ENCODE measurements at regions not wholly inside any gene's neighbourhood (a gene's known extent, or its start where the extent isn't known, plus 50 kb on each side); places are given as distances from the start of the nearest gene placed in this dataset.
"Not testable (repeated sequence)": the region's sequence is repeated elsewhere in the genome, so short reads cannot be mapped to it uniquely, and the experiment has no call there.

DNA sequence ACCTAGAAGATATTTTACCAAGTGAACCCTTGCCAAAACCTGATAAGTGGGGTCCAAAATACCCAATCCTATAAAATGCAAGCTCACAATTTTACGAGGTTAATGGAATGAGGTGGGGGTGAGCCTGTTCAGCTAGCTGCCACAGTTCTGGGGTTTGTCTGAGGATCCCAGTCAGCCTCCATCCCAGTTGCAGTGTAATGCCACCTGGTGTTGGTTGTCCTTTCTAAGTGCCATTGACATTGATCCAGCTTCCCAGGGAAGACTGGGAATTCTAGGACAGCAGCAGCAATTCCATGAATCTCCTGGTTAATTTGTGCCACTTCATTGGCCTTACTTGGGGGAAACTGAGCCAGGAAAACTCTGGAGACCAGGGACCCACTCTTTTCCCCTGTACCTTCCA lies 298.3 kb downstream of the RWDD3 start:
- Histone ChIP-seq H3K27me3 (no peaks in the 10 kb centered on the region), H3K4me3 (no peak overlapping the region), H3K9me3 (no peaks in the 10 kb centered on the region), H3K36me3 (no peaks in the 10 kb centered on the region)
- no peak for DNase-seq

DNA sequence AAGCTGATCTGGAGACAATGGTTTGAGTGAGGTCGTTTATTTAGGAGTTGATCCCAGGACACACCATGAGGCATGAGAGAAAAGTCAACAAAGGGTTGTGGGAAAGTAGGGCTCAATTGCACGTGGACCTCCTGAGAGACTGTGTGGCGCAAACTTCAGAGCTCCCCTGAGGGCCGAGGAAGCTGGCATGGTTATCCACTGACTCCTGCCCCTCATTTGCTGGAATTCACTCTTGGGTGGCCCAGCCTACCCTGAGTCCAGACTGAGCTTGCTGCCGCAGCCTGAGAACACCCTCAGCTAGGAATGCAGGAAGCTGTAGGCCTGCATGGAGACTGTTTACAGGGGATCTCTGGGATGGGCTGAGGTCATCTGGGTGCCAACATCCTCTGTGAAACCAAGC lies 301.0 kb downstream of the RWDD3 start:
- DNase-seq = no peak
- H3K36me3 ChIP-seq = no peaks in the 10 kb centered on the region
- no peaks in the 10 kb centered on the region for H3K27me3 ChIP-seq
- no peaks in the 10 kb centered on the region for H3K9me3 ChIP-seq
- H3K4me3 ChIP-seq = no peak overlapping the region

DNA sequence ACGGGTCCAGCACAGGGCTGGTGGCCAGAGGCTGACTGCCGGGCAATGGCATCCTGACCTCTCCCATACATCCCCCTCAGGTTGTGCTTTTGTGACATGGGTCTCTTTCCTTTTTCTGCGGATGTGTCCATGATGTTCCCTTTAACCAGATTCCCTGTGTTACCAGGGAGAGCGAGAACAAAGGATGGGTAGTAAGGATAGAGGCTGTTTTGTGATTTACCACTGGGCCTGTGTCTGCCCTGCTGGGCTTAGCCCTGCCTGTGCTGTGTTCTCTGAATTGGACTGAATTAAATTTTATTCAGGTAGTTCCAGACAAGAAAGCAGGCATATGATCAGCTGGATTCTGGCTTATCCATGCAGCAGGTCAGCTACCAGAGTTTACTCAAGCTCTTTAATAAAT lies 301.6 kb downstream of the RWDD3 start:
- DNase-seq = no peak
- no peak overlapping the region for H3K4me3 ChIP-seq
- no peaks in the 10 kb centered on the region for H3K36me3 ChIP-seq
- H3K27me3 ChIP-seq = no peaks in the 10 kb centered on the region
- H3K9me3 ChIP-seq = no peaks in the 10 kb centered on the region

DNA sequence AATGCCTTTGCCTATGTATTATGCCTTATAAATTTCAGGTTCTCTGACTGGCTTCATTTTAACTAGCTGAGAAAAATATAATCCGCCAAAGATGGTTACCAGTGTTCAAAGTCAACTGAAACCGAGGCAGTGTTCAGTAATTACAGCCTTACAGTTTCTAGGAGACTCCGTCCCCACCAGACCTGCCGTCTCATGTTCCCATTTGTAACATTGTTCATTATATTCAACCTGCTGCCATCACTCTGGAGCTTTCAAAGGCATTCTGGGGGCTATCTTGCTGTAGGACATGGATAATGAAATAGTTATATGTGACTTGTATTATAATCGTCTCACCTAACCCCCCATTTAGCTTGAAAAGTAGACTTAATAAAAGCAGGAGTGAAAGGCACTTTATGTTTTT lies 302.5 kb downstream of the RWDD3 start:
- no peaks in the 10 kb centered on the region for H3K9me3 ChIP-seq
- no peak for DNase-seq

DNA sequence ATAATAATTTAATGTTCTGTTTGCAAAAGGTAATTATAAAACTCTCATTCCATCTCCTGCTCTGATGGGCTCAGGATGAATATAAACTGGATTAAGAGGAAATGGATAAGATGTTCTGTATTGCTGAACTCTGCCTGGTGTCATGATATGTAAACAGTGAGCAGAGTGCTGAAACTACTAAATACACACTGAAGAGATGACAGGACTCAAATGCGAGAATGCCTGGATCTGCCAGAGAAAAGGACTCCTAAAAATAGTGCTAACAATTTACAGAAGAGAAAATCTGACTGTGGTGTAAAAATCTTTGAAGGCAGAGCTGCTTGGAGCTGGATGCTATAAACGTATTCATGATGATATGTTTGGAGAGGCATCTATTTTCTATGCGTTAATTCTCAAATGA lies 303.2 kb downstream of the RWDD3 start:
- Histone ChIP-seq H3K27me3 (no peaks in the 10 kb centered on the region), H3K36me3 (no peaks in the 10 kb centered on the region), H3K9me3 (no peaks in the 10 kb centered on the region), H3K4me3 (no peak overlapping the region)
- no peak for DNase-seq

More for the DNA sequence above, 302.5 kb downstream of the RWDD3 start:
- H3K4me3 ChIP-seq = no peak overlapping the region
- H3K27me3 ChIP-seq = no peaks in the 10 kb centered on the region
- no peaks in the 10 kb centered on the region for H3K36me3 ChIP-seq

DNA sequence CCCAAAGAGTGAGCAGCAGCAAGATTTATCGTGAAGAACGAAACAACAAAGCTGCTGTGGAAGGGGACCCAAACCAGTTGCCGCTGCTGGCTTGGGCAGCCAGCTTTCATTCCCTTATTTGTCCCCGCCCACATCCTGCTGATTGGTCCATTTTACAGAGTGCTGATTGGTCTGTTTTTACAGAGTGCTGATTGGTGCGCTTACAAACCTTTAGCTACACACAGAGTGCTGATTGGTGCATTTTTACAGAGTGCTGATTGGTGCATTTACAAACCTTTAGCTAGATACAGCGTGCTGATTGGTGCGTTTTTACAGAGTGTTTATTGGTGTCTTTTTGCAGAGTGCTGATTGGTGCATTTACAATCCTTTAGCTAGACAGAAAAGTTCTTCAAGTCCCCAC lies 304.2 kb downstream of the RWDD3 start:
- not testable (repeated sequence) for H3K4me3 ChIP-seq, H3K9me3 ChIP-seq, DNase-seq, H3K27me3 ChIP-seq, H3K36me3 ChIP-seq

DNA sequence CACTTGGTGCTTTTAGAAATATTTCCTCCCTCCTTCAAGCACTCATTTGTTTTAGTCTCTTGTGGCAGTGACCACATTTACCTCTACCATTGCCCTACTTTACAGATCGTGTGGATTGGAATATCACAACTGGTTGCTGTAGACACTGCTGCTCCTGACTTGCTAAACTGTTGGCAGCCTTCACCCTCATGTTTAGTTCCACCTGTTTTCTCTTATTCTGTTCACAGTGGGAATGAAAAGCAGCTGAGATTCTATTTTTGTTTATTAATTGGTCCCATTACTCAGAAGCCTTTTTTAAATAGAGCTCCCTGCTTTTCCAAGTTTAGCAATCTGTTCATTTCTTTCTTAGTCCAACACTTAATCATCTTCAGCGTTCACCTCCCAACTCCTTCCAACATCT lies 308.9 kb downstream of the RWDD3 start:
- H3K27me3 ChIP-seq = no peaks in the 10 kb centered on the region
- no peaks in the 10 kb centered on the region for H3K9me3 ChIP-seq
- no peaks in the 10 kb centered on the region for H3K36me3 ChIP-seq
- no peak for DNase-seq
- no peak overlapping the region for H3K4me3 ChIP-seq

DNA sequence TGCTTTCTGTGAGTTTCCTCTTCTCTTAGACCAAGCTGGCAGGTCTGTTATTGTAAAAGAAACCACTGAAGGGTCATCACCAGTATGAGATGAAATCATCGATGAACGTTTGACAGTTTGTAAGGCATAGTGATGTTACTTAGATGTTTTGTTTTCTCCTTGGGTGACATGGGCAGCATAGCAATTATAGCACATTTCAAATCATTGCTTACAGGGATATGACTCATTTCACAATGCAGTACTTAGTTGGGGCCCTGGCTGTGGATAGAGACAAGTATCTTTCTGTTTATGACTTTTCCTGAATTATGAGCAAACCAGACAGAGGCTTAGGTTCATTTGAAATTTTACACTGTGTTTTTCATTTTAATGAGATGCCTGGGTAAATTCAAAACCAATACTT lies 313.0 kb downstream of the RWDD3 start:
- no peaks in the 10 kb centered on the region for H3K9me3 ChIP-seq
- H3K4me3 ChIP-seq = no peak overlapping the region
- DNase-seq = no peak
- no peaks in the 10 kb centered on the region for H3K27me3 ChIP-seq
- no peaks in the 10 kb centered on the region for H3K36me3 ChIP-seq

DNA sequence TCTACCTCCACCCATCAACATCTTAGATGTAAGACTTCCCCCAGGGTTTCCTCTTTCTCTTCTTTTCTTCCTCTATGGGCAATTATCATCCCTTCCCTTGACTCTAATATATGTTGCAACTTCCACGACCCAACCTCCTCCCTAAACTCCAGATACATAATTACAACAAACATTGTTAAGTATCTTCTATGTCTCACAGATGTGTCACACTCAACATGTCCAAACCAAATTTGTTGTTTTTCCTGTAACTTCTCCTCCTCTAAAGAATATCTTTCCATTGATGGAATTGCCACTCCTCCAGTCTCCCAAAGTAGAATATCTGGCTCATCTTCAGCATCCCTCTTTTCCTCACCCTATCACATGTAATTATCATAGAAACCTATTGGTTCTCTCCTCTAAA lies 314.2 kb downstream of the RWDD3 start:
- no peaks in the 10 kb centered on the region for H3K36me3 ChIP-seq
- H3K9me3 ChIP-seq = no peaks in the 10 kb centered on the region
- no peak overlapping the region for H3K4me3 ChIP-seq
- no peak for DNase-seq
- no peaks in the 10 kb centered on the region for H3K27me3 ChIP-seq

DNA sequence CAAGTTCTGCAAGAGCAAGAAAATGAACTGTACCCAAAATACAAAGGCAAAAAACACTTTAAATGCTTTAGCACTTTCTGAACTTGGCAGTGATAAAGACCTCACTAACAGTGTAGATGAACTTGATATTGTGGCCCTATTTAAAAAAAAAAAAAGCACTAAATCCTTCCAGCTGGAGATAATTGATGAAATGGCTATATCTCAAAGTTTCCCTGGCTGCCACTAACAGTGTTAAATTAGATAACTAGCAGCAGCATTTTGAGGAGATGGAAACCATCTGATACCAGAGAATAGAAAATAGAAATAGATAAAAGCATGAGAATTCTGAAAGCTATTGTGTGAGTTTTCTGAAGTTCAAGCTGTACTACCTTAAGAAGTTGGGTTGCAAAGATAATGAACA lies 317.2 kb downstream of the RWDD3 start:
- Histone ChIP-seq H3K9me3 (no peaks in the 10 kb centered on the region), H3K4me3 (no peak overlapping the region), H3K27me3 (no peaks in the 10 kb centered on the region; the same call in 1 of the 2 replicates), H3K36me3 (no peaks in the 10 kb centered on the region)
- DNase-seq = no peak

DNA sequence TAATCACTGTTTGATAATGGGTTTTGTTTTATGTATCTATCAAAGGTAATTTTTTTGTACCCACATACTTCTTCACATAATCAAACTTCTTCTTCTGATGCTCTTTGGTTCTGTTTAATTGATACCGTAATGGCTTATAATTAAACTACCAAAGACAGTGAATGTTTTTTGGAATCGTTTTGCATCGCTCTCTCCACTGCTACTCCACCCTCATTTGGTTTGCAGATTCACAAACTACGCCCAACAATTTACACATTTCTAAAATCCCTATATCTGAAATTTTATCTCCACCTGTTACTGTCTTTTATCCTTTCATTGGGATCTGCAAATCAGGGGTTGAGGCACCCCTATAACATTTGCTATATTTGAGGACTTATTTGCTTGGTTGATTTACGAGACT lies 319.6 kb downstream of the RWDD3 start:
- no peak for DNase-seq
- Histone ChIP-seq H3K27me3 (no peaks in the 10 kb centered on the region; the same call in 1 of the 2 replicates), H3K36me3 (no peaks in the 10 kb centered on the region), H3K9me3 (no peaks in the 10 kb centered on the region), H3K4me3 (no peak overlapping the region)

DNA sequence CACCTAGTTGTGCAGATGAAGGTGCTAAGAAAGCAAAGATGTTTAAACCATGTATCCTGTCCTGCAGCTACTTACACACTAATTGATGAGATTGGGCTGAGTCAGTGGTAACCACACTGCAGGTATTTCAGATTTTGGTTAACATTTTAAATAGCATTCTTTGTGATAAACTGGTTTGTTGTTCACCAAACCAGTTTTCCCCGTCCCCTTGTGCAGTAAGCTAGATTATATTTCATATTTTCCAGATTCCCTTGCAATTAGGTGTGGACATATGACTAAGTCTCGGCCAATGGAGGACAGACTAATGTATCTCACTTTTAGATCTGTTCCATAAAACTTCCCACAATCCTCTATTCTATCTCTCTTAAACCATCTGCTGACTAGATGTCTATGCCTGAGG lies 320.4 kb downstream of the RWDD3 start:
- H3K9me3 ChIP-seq = no peaks in the 10 kb centered on the region
- H3K27me3 ChIP-seq = no peaks in the 10 kb centered on the region; the same call in 1 of the 2 replicates
- H3K36me3 ChIP-seq = no peaks in the 10 kb centered on the region
- DNase-seq = no peak
- no peak overlapping the region for H3K4me3 ChIP-seq

DNA sequence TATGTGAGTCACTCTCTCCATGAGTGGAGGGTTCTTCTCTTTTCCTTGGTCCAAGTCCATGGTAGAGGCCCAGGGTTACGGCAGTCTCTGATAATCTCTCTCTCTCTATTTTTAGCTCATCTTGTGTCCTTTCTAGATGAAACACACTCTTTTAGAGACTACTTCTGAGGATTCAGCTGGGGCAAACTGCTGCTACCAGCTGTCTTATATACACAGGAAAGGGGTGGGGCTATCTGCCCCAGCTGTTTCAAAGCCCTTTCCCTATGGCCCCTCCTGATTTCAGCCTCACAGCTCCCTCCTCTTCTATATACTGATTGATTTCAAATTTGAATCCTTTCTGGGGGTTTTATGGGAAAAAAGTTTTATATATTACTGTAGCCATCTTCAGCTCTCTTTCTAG lies 324.8 kb downstream of the RWDD3 start:
- no peaks in the 10 kb centered on the region for H3K9me3 ChIP-seq
- no peak overlapping the region for H3K4me3 ChIP-seq
- H3K36me3 ChIP-seq = no peaks in the 10 kb centered on the region
- no peak for DNase-seq
- H3K27me3 ChIP-seq = no peaks in the 10 kb centered on the region; the same call in 1 of the 2 replicates

DNA sequence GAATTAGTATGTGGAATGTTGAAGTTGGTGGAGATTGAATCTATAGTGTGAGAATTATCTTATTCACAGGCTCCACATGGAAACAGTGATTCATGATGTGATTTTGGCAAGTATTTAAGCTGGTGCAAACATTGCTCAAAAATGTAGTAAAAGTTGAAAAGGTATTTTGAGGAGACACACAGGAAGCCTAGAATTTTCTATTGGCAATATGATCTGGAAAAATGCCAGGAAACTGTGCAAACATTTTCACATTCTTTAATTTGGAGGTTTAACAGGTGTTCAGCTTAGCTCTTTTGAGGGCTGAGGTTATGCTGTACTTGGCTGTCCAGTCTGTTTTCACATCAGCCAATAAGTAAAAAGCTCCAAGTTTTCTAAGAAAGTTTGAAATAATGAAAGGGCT lies 327.3 kb downstream of the RWDD3 start:
- DNase-seq = no peak
- no peaks in the 10 kb centered on the region for H3K36me3 ChIP-seq
- H3K4me3 ChIP-seq = no peak overlapping the region
- no peaks in the 10 kb centered on the region for H3K9me3 ChIP-seq
- no peaks in the 10 kb centered on the region for H3K27me3 ChIP-seq

DNA sequence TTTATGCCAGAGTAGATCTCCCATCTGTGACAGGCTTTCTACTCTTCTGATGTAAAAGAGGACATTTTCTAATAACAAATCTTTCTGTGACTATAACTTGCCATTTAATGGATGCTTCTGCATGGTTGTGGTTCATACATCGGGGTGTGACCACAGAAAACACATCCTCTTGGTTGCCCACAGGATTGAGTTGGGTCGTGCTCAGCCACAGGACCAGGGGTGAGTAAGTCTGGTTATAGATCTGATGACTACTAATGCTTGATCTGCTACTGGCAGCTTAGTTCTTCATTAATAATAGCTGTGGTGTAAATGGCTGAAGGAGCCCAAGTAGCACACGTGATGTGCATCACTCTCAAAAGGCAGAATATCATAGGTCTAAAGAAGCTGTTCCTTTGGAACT lies 328.2 kb downstream of the RWDD3 start:
- DNase-seq = no peak
- H3K36me3 ChIP-seq = no peaks in the 10 kb centered on the region
- no peak overlapping the region for H3K4me3 ChIP-seq
- H3K9me3 ChIP-seq = no peaks in the 10 kb centered on the region
- H3K27me3 ChIP-seq = no peaks in the 10 kb centered on the region

DNA sequence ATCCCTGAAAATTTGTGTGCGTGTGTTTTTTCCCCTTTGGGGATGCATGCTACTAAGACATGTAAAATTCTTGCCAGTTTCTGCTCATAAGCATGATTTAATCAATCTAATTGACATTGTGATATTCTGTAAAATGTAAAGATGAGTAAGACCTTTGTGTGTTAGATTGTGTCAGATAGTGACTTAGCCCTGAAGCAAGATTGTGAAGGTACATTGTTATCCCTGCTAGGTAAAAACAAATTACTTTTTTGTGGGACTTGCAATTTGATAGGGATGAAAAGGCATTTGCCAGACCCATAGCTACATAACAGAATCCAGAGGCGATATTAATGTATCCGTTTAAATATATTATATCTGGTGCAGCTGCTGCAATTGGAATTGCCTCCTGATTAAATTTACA lies 338.0 kb downstream of the RWDD3 start:
- no peak for DNase-seq
- H3K4me3 ChIP-seq = no peak overlapping the region
- no peaks in the 10 kb centered on the region for H3K27me3 ChIP-seq
- H3K9me3 ChIP-seq = no peaks in the 10 kb centered on the region
- no peaks in the 10 kb centered on the region for H3K36me3 ChIP-seq

DNA sequence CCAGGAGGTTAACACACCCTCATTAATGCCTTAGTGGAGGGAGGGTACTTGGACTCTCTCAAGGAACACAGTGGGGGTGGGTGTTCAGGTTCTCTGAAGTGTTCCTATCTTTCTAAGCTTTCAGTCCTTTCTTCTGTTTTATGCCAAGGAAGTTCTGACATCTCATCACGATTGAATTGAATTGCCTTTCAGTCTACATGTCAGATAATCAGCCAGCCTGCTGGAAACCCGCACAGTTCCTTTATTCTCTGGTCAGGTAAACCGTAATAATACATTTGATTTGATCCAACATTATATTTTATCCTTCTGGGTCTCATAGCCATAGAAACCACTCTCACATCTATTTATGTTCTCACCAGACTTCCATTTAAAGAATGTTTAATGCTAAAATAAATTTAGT lies 339.0 kb downstream of the RWDD3 start:
- no peak for DNase-seq
- Histone ChIP-seq H3K9me3 (no peaks in the 10 kb centered on the region), H3K4me3 (no peak overlapping the region), H3K27me3 (no peaks in the 10 kb centered on the region), H3K36me3 (no peaks in the 10 kb centered on the region)

DNA sequence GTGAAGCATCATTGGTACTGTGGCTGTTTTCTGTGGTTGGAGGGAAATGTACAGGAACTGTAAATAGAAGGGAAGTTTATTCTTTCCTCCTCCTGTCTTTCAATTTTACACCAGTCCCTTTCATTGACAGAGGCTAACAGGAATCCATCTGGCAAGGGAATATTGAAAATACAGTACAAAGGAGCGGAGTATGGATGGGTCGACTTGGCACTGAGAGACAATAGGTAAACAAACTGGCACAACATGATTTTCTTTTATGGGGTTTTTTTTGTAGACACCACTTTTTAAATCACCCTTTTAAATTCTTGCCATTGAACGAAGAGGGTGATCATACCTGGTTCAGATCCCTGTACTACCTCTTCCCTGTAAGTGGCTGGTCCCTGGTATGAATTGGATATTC lies 341.3 kb downstream of the RWDD3 start:
- no peak overlapping the region for H3K4me3 ChIP-seq
- no peaks in the 10 kb centered on the region for H3K36me3 ChIP-seq
- H3K27me3 ChIP-seq = no peaks in the 10 kb centered on the region
- no peaks in the 10 kb centered on the region for H3K9me3 ChIP-seq
- no peak for DNase-seq

DNA sequence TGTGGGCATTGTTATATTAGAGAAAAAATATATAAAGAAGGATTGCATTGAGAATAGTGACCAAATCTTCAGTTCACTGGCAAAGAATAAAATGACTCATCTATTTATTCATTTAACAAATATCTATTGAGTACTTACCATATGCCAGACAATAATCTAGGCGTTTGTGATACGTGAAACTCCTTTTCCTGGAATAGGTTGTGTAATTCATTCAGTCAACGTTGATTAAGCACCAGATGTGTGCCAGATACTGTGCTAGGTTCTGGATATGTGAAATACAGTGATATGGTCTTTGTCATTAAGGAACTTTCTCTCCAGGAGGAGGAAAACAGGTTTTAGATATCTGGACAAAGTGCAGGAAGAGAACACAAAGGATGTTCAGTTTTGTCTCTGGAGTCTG lies 344.5 kb downstream of the RWDD3 start:
- no peak overlapping the region for H3K4me3 ChIP-seq
- H3K27me3 ChIP-seq = no peaks in the 10 kb centered on the region
- H3K9me3 ChIP-seq = no peaks in the 10 kb centered on the region
- H3K36me3 ChIP-seq = no peaks in the 10 kb centered on the region
- DNase-seq = no peak

Measured in MG63 (cell line).